Ishikawa (cell line): ENCODE measurements at regions not wholly inside any gene's neighbourhood (a gene's known extent, or its start where the extent isn't known, plus 50 kb on each side); places are given as distances from the start of the nearest gene placed in this dataset.

Experiments
- CEBPB ChIP-seq: IDR thresholded peaks from 2 replicates; pipeline ENCODE4 v1.6.1; 2012
- CREB1 ChIP-seq: IDR thresholded peaks from 2 replicates; pipeline ENCODE4 v1.6.1; 2012; ENCODE audit warnings: low read depth
- EGR1 ChIP-seq: IDR thresholded peaks from 2 replicates; pipeline ENCODE4 v1.6.1; 2012
- EP300 ChIP-seq: IDR thresholded peaks from 2 replicates; pipeline ENCODE4 v1.6.1; 2012; ENCODE audit warnings: borderline replicate concordance
- FOXM1 ChIP-seq: IDR thresholded peaks from 2 replicates; pipeline ENCODE4 v1.6.1; 2012; ENCODE audit warnings: low read depth, borderline replicate concordance
- MAX ChIP-seq: IDR thresholded peaks from 2 replicates; pipeline ENCODE4 v1.6.1; 2012
- NFIC ChIP-seq: IDR thresholded peaks from 2 replicates; pipeline ENCODE4 v1.6.1; 2012
- RAD21 ChIP-seq: IDR thresholded peaks from 2 replicates; pipeline ENCODE4 v1.6.1; 2012; ENCODE audit warnings: low read depth
- REST ChIP-seq: IDR thresholded peaks from 2 replicates; pipeline ENCODE4 v1.6.1; 2012; ENCODE audit warnings: low read depth, mild to moderate bottlenecking
- TAF1 ChIP-seq: IDR thresholded peaks from 2 replicates; pipeline ENCODE4 v1.6.1; 2012; ENCODE audit warnings: low read depth, mild to moderate bottlenecking
- TCF12 ChIP-seq: IDR thresholded peaks from 2 replicates; pipeline ENCODE4 v1.6.1; 2012; ENCODE audit warnings: low read depth
- TEAD4 ChIP-seq: IDR thresholded peaks from 2 replicates; pipeline ENCODE4 v1.6.1; 2012
- USF1 ChIP-seq: IDR thresholded peaks from 2 replicates; pipeline ENCODE4 v1.6.1; 2012
- YY1 ChIP-seq: IDR thresholded peaks from 2 replicates; pipeline ENCODE4 v1.6.1; 2012; ENCODE audit warnings: low read depth
- ZBTB7A ChIP-seq: IDR thresholded peaks from 2 replicates; pipeline ENCODE4 v1.6.1; 2012; ENCODE audit warnings: low read depth

GRCh38 chrX:68942840-68943239, 114.0 kb downstream of the EFNB1 start:
- no peak for TF ChIP-seq USF1
- TF ChIP-seq FOXM1: no peak

- TF ChIP-seq YY1 (no peak), EGR1 (no peak), USF1 (no peak), RAD21 (no peak), TAF1 (no peak), CREB1 (no peak), ZBTB7A (no peak), NFIC (no peak), REST (no peak), FOXM1 (no peak), TEAD4 (no peak), CEBPB (no peak)
These were observed 113.3 kb downstream of the EFNB1 start for GRCh38 chrX:68942104-68942503.

- TF ChIP-seq CREB1 (no peak), EGR1 (no peak), TAF1 (no peak), FOXM1 (no peak), EP300 (no peak), REST (no peak), NFIC (no peak), YY1 (no peak), RAD21 (no peak), MAX (no peak)
These were observed 112.6 kb downstream of the EFNB1 start for GRCh38 chrX:68941385-68941952.

- TF ChIP-seq TEAD4: no peak
- no peak for TF ChIP-seq USF1
- TF ChIP-seq CREB1: no peak
- TF ChIP-seq RAD21: no peak
- no peak for TF ChIP-seq EGR1
- TF ChIP-seq ZBTB7A: no peak
- no peak for TF ChIP-seq YY1
- no peak for TF ChIP-seq REST
- no peak for TF ChIP-seq EP300
- TF ChIP-seq CEBPB: no peak
These were observed 111.8 kb downstream of the EFNB1 start for GRCh38 chrX:68940601-68941000.

- no peak for TF ChIP-seq FOXM1
- no peak for TF ChIP-seq TAF1
- TF ChIP-seq TEAD4: no peak
- TF ChIP-seq USF1: no peak
- TF ChIP-seq RAD21: no peak
- no peak for TF ChIP-seq CREB1
- no peak for TF ChIP-seq ZBTB7A
- no peak for TF ChIP-seq EGR1
- TF ChIP-seq TCF12: no peak
- TF ChIP-seq REST: no peak
- TF ChIP-seq EP300: no peak
- no peak for TF ChIP-seq NFIC
- TF ChIP-seq MAX: no peak
- TF ChIP-seq CEBPB: no peak
- no peak for TF ChIP-seq YY1
These were observed 111.0 kb downstream of the EFNB1 start for GRCh38 chrX:68939868-68940267.
